WTC11 (cell line): ENCODE measurements at regions not wholly inside any gene's neighbourhood (a gene's known extent, or its start where the extent isn't known, plus 50 kb on each side); places are given as distances from the start of the nearest gene placed in this dataset.

Experiments used
- ATAC-seq: fragments of 200-7000 bp; cut with Tn5 transposase; 2 replicates; pipeline ENCODE4 v1.10.0; 2021; ENCODE audit warnings: mild to moderate bottlenecking, moderate library complexity
- CTCF ChIA-PET: fragments of 300-600 bp; sonication (Branson Sonifier 250); formaldehyde crosslinking; loops from one replicate; lab custom pipeline; 2021; ENCODE audit warnings: antibody characterized with exemption; lab: Charles Lee
- POLR2A ChIA-PET: fragments of 350-600 bp; sonication (Branson Sonifier 250); formaldehyde crosslinking; loops from one replicate; lab custom pipeline; 2021; ENCODE audit warnings: antibody characterized with exemption; lab: Charles Lee
- DNase-seq: peaks from one replicate; pipeline ENCODE4 v3.0.0; 2021; ENCODE audit warnings: low spot score
- H3K27ac Mint-ChIP-seq: 2 replicates; pipeline ENCODE4 v1.8.0; 2021; ENCODE audit warnings: mixed read lengths
- H3K27me3 Mint-ChIP-seq: 2 replicates; pipeline ENCODE4 v1.8.0; 2021; ENCODE audit warnings: low read depth, mild to moderate bottlenecking, moderate library complexity, mixed read lengths
- H3K36me3 Mint-ChIP-seq: 2 replicates; pipeline ENCODE4 v1.8.0; 2021; ENCODE audit warnings: mixed read lengths
- H3K4me1 Mint-ChIP-seq: 2 replicates; pipeline ENCODE4 v1.8.0; 2022; ENCODE audit warnings: mixed read lengths
- H3K4me3 Mint-ChIP-seq: 2 replicates; pipeline ENCODE4 v1.8.0; 2021; ENCODE audit warnings: mild to moderate bottlenecking, moderate library complexity, mixed read lengths
- H3K9me3 Mint-ChIP-seq: 2 replicates; pipeline ENCODE4 v1.8.0; 2021; ENCODE audit warnings: mixed read lengths
- CREM ChIP-seq: sonication (generic); formaldehyde crosslinking; IDR thresholded peaks from 2 replicates; pipeline ENCODE4 v1.8.1; 2022; ENCODE audit warnings: mild to moderate bottlenecking, missing genetic modification reagents, moderate library complexity
- GRHL2 ChIP-seq: fragments of 250-450 bp; sonication (Bioruptor Pico); IDR thresholded peaks from 2 replicates; pipeline ENCODE4 v1.8.0; 2022; ENCODE audit warnings: mild to moderate bottlenecking, moderate library complexity; ENCODE audit not compliant: insufficient replicate concordance, severe bottlenecking
- HMGA2 ChIP-seq: fragments of 250-450 bp; sonication (Bioruptor Pico); IDR thresholded peaks from 2 replicates; pipeline ENCODE4 v1.4.0; 2021; ENCODE audit warnings: mild to moderate bottlenecking, moderate library complexity
- KAT7 ChIP-seq: sonication (generic); formaldehyde crosslinking; IDR thresholded peaks from 2 replicates; pipeline ENCODE4 v1.8.1; 2023; ENCODE audit warnings: missing genetic modification reagents, mild to moderate bottlenecking, borderline replicate concordance
- NFATC4 ChIP-seq: fragments of 250-450 bp; sonication (Bioruptor Pico); IDR thresholded peaks from 2 replicates; pipeline ENCODE4 v1.9.0; 2021; ENCODE audit warnings: mild to moderate bottlenecking
- RORB ChIP-seq: fragments of 250-450 bp; sonication (Bioruptor Pico); IDR thresholded peaks from 2 replicates; pipeline ENCODE4 v1.9.0; 2021; ENCODE audit warnings: mild to moderate bottlenecking
- SOX15 ChIP-seq: fragments of 250-450 bp; sonication (Bioruptor Pico); IDR thresholded peaks from 2 replicates; pipeline ENCODE4 v1.9.0; 2021; ENCODE audit warnings: mild to moderate bottlenecking
- TCF7 ChIP-seq: sonication (generic); formaldehyde crosslinking; IDR thresholded peaks from 2 replicates; pipeline ENCODE4 v1.8.0; 2022; ENCODE audit warnings: mild to moderate bottlenecking, low read depth, missing genetic modification reagents, moderate library complexity
- ZNF138 ChIP-seq: sonication (generic); formaldehyde crosslinking; conservative IDR thresholded peaks from 2 replicates; pipeline ENCODE4 v1.8.1; 2022; ENCODE audit warnings: mild to moderate bottlenecking, moderate library complexity, missing genetic modification reagents
- ZNF317 ChIP-seq: sonication (generic); formaldehyde crosslinking; IDR thresholded peaks from 2 replicates; pipeline ENCODE4 v1.8.1; 2023; ENCODE audit warnings: low read depth, mild to moderate bottlenecking, moderate library complexity, missing genetic modification reagents, borderline replicate concordance
- ZNF671 ChIP-seq: fragments of 250-450 bp; sonication (Bioruptor Pico); IDR thresholded peaks from 2 replicates; pipeline ENCODE4 v1.8.0; 2021; ENCODE audit warnings: mild to moderate bottlenecking
- TF ChIP-seq, protein P1 (sequence below): sonication (generic); formaldehyde crosslinking; IDR thresholded peaks from 2 replicates; pipeline ENCODE4 v1.8.0; 2022; ENCODE audit warnings: missing genetic modification reagents
- TF ChIP-seq, protein P2 (sequence below): fragments of 200-600 bp; IDR thresholded peaks from 2 replicates; pipeline ENCODE4 v1.8.0; 2022; ENCODE audit warnings: antibody characterized with exemption
- TF ChIP-seq, protein P3 (sequence below): fragments of 250-450 bp; sonication (Bioruptor Pico); conservative IDR thresholded peaks from 2 replicates; pipeline ENCODE4 v1.9.0; 2021; ENCODE audit warnings: mild to moderate bottlenecking
- TF ChIP-seq, protein P4 (sequence below): sonication (generic); formaldehyde crosslinking; IDR thresholded peaks from 2 replicates; pipeline ENCODE4 v1.8.1; 2022; ENCODE audit warnings: mild to moderate bottlenecking, moderate library complexity, missing genetic modification reagents
- TF ChIP-seq, protein P5 (sequence below): sonication (generic); formaldehyde crosslinking; IDR thresholded peaks from 2 replicates; pipeline ENCODE4 v1.8.1; 2022; ENCODE audit warnings: low read depth, mild to moderate bottlenecking, moderate library complexity, missing genetic modification reagents, borderline replicate concordance
- TF ChIP-seq, protein P6 (sequence below): sonication (generic); formaldehyde crosslinking; IDR thresholded peaks from 2 replicates; pipeline ENCODE4 v1.8.0; 2022; ENCODE audit warnings: mild to moderate bottlenecking, missing genetic modification reagents
- TF ChIP-seq, protein P7 (sequence below): sonication (generic); formaldehyde crosslinking; conservative IDR thresholded peaks from 2 replicates; pipeline ENCODE4 v1.8.1; 2023; ENCODE audit warnings: mild to moderate bottlenecking, low read depth, missing genetic modification reagents, moderate library complexity

DNA sequence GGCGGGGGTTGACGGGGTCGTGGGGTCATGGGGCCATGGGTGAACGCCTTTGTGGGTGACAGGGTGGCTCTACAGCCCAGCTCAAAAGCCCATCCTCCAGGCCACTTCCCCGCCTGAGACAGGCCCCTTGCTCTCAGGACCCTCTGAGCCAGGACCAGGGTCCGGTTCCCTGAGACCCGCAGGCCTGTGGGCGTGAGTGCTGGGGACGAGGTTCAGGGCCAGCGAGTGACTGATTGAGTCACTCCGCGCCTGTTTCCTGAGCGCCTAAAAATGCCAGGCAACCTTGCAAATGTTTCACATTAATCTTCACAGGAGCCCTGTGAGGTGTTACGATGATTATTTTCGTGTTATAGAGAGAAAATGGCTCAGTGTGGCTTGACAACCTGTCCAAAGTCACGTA, 97.8 kb downstream of the ZNF674 start:
- POLR2A ChIA-PET: no interaction called here
- H3K4me1 Mint-ChIP-seq: peaks cover 14% of the 10 kb centered on the region
- CTCF ChIA-PET: no interaction called here
- no peak overlapping the region for H3K27ac Mint-ChIP-seq
- no peaks in the 10 kb centered on the region for H3K27me3 Mint-ChIP-seq
- H3K4me3 Mint-ChIP-seq: peak overlapping the region; percentile 88
- peaks cover 9% of the 10 kb centered on the region for H3K36me3 Mint-ChIP-seq
- TF ChIP-seq, protein P1, sequence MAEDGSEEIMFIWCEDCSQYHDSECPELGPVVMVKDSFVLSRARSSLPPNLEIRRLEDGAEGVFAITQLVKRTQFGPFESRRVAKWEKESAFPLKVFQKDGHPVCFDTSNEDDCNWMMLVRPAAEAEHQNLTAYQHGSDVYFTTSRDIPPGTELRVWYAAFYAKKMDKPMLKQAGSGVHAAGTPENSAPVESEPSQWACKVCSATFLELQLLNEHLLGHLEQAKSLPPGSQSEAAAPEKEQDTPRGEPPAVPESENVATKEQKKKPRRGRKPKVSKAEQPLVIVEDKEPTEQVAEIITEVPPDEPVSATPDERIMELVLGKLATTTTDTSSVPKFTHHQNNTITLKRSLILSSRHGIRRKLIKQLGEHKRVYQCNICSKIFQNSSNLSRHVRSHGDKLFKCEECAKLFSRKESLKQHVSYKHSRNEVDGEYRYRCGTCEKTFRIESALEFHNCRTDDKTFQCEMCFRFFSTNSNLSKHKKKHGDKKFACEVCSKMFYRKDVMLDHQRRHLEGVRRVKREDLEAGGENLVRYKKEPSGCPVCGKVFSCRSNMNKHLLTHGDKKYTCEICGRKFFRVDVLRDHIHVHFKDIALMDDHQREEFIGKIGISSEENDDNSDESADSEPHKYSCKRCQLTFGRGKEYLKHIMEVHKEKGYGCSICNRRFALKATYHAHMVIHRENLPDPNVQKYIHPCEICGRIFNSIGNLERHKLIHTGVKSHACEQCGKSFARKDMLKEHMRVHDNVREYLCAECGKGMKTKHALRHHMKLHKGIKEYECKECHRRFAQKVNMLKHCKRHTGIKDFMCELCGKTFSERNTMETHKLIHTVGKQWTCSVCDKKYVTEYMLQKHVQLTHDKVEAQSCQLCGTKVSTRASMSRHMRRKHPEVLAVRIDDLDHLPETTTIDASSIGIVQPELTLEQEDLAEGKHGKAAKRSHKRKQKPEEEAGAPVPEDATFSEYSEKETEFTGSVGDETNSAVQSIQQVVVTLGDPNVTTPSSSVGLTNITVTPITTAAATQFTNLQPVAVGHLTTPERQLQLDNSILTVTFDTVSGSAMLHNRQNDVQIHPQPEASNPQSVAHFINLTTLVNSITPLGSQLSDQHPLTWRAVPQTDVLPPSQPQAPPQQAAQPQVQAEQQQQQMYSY: no peak
- TF ChIP-seq CREM (CRISPR knock-in tag) (no peak), HMGA2 (CRISPR knock-in tag) (no peak), NFATC4 (CRISPR knock-in tag) (no peak), ZNF671 (CRISPR knock-in tag) (no peak), GRHL2 (no peak), KAT7 (CRISPR knock-in tag) (no peak), ZNF138 (no peak), ZNF317 (CRISPR knock-in tag) (no peak)
- TF ChIP-seq, protein P2, sequence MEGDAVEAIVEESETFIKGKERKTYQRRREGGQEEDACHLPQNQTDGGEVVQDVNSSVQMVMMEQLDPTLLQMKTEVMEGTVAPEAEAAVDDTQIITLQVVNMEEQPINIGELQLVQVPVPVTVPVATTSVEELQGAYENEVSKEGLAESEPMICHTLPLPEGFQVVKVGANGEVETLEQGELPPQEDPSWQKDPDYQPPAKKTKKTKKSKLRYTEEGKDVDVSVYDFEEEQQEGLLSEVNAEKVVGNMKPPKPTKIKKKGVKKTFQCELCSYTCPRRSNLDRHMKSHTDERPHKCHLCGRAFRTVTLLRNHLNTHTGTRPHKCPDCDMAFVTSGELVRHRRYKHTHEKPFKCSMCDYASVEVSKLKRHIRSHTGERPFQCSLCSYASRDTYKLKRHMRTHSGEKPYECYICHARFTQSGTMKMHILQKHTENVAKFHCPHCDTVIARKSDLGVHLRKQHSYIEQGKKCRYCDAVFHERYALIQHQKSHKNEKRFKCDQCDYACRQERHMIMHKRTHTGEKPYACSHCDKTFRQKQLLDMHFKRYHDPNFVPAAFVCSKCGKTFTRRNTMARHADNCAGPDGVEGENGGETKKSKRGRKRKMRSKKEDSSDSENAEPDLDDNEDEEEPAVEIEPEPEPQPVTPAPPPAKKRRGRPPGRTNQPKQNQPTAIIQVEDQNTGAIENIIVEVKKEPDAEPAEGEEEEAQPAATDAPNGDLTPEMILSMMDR: no peak
- TF ChIP-seq, protein P3, sequence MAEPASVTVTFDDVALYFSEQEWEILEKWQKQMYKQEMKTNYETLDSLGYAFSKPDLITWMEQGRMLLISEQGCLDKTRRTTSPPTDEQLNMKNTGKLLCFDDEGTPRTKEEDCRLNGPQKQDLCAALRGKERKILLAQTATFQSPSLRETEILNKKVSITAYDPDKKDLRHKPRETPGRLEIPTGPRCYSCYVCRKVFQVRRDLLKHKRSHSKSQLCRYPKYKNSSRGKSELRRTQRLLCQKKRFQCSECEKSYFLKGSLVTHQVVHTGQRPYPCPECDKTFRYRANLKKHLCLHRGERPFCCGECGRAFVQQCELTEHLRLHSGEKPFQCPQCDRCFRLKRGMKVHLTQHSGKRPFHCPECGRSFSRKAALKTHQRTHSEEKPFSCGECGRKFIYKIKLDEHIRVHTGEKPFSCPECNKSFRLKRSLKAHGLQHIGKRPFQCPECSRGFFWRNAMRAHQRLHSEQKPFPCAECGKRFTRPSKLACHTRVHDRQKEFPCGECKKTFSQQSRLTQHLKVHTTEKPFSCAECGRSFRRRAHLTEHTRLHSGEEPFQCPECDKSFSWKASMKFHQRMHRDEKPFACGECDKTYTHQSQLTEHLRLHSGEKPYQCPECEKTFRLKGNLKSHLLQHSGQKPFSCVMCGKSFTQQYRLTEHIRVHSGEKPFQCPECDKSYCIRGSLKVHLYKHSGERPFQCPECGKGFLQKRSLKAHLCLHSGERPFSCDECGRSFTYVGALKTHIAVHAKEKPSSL (CRISPR knock-in tag): no peak
- TF ChIP-seq, protein P4, sequence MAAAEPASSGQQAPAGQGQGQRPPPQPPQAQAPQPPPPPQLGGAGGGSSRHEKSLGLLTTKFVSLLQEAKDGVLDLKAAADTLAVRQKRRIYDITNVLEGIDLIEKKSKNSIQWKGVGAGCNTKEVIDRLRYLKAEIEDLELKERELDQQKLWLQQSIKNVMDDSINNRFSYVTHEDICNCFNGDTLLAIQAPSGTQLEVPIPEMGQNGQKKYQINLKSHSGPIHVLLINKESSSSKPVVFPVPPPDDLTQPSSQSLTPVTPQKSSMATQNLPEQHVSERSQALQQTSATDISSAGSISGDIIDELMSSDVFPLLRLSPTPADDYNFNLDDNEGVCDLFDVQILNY: no peak
- no peak for DNase-seq
- peak; percentile 36 for ATAC-seq
- H3K9me3 Mint-ChIP-seq: no peaks in the 10 kb centered on the region

DNA sequence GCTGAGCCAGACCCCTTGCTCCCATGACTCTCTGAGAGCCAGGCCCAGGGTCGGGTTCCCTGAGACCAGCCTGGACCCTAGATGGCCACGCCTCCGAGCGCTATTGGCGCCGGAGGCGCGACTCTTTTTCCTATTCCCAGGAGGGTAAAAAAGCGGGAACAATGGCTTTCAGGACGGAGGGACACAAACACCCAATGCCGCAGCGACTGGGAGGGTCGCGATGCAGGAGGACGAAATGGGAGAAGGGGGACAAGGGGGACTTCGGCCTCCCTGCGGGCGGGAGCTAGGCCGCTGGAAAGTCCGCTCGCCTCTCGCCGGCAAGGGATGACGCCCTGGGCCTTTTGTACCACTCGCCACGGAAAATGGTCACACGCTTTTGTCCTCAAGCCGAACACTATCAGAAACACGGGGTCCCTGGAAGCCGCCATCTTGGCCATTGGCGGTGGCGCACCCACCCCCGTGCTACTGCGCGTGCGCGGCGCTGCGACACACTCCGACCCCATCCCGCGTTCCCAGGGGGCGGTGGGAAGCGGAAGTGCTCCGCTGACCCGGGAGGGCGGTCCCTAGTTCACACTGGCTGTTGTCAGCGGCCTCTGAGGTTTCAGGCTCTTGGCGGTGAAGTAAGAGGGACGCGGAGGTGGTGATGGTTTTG, 98.4 kb downstream of the ZNF674 start:
- ChIA-PET POLR2A (no interaction called here), CTCF (no interaction called here)
- Mint-ChIP-seq H3K27me3 (no peaks in the 10 kb centered on the region), H3K4me1 (peaks cover 14% of the 10 kb centered on the region), H3K4me3 (peak overlapping the region; percentile 88), H3K27ac (peak overlapping the region; percentile 89), H3K9me3 (no peaks in the 10 kb centered on the region), H3K36me3 (peaks cover 7% of the 10 kb centered on the region)
- ATAC-seq: peak; percentile 93
- DNase-seq: peak; percentile 82
- TF ChIP-seq SOX15 (CRISPR knock-in tag) (no peak), RORB (CRISPR knock-in tag) (no peak), TCF7 (no peak)
- TF ChIP-seq, protein P5, sequence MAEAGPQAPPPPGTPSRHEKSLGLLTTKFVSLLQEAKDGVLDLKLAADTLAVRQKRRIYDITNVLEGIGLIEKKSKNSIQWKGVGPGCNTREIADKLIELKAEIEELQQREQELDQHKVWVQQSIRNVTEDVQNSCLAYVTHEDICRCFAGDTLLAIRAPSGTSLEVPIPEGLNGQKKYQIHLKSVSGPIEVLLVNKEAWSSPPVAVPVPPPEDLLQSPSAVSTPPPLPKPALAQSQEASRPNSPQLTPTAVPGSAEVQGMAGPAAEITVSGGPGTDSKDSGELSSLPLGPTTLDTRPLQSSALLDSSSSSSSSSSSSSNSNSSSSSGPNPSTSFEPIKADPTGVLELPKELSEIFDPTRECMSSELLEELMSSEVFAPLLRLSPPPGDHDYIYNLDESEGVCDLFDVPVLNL: no peak
- TF ChIP-seq, protein P6, sequence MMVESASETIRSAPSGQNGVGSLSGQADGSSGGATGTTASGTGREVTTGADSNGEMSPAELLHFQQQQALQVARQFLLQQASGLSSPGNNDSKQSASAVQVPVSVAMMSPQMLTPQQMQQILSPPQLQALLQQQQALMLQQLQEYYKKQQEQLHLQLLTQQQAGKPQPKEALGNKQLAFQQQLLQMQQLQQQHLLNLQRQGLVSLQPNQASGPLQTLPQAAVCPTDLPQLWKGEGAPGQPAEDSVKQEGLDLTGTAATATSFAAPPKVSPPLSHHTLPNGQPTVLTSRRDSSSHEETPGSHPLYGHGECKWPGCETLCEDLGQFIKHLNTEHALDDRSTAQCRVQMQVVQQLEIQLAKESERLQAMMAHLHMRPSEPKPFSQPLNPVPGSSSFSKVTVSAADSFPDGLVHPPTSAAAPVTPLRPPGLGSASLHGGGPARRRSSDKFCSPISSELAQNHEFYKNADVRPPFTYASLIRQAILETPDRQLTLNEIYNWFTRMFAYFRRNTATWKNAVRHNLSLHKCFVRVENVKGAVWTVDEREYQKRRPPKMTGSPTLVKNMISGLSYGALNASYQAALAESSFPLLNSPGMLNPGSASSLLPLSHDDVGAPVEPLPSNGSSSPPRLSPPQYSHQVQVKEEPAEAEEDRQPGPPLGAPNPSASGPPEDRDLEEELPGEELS (CRISPR knock-in tag): no peak
- TF ChIP-seq, protein P7, sequence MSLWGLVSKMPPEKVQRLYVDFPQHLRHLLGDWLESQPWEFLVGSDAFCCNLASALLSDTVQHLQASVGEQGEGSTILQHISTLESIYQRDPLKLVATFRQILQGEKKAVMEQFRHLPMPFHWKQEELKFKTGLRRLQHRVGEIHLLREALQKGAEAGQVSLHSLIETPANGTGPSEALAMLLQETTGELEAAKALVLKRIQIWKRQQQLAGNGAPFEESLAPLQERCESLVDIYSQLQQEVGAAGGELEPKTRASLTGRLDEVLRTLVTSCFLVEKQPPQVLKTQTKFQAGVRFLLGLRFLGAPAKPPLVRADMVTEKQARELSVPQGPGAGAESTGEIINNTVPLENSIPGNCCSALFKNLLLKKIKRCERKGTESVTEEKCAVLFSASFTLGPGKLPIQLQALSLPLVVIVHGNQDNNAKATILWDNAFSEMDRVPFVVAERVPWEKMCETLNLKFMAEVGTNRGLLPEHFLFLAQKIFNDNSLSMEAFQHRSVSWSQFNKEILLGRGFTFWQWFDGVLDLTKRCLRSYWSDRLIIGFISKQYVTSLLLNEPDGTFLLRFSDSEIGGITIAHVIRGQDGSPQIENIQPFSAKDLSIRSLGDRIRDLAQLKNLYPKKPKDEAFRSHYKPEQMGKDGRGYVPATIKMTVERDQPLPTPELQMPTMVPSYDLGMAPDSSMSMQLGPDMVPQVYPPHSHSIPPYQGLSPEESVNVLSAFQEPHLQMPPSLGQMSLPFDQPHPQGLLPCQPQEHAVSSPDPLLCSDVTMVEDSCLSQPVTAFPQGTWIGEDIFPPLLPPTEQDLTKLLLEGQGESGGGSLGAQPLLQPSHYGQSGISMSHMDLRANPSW (CRISPR knock-in tag): no peak
